ENCODE measurements at regions not wholly inside any gene's neighbourhood (a gene's known extent, or its start where the extent isn't known, plus 50 kb on each side); places are given as distances from the start of the nearest gene placed in this dataset.

DNA sequence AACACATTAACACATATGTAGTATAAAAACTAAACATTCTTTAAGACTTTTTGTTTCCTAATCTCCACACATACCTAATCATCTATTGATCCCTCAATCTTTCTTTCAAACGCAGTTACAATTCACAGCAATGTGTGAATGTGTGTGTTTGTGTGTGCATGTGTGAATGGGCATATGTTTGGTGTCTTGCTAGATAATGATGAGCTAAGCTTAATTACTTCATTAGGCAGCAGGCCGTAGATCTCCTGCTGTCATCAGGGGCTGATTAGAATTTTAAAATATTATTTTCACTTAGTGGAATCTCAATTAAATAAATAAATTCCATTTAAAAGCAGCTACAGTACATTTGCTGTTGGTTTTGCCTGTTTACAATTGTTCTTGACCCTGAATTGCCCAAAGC is 187.8 kb upstream of the LHX8 start:
- no peak for TF ChIP-seq YY1 (IDR thresholded peaks at IDR 0.05; ENCODE audit: insufficient read depth, insufficient read length)
- no peak for TF ChIP-seq ZNF274 (IDR thresholded peaks at IDR 0.05; ENCODE audit: low read depth, low read length)
